Stimulated activated CD4-positive, alpha-beta T cell treated with anti-CD3 and anti-CD28 coated beads, Interleukin-1b, Interleukin-23, amount 100 ng/mL, for 1 hour (primary cell): ENCODE measurements at regions not wholly inside any gene's neighbourhood (a gene's known extent, or its start where the extent isn't known, plus 50 kb on each side); places are given as distances from the start of the nearest gene placed in this dataset.

ENCODE experiments used
- DNase-seq, 2 donors: peaks; one replicate each; pipeline ENCODE4 v3.0.0-alpha.2; 2020; ENCODE audit warnings: low read depth in 2 of 2

GRCh38 chr1:13922466-13923110 is 222.6 kb downstream of the PRDM2 start:
- no peak for DNase-seq

GRCh38 chr1:13926556-13926955 is 226.6 kb downstream of the PRDM2 start:
- no peak for DNase-seq

- no peak for DNase-seq
These were observed 227.7 kb downstream of the PRDM2 start for GRCh38 chr1:13927736-13928135.

GRCh38 chr1:13929313-13929712 is 229.3 kb downstream of the PRDM2 start:
- DNase-seq: no peak

DNA sequence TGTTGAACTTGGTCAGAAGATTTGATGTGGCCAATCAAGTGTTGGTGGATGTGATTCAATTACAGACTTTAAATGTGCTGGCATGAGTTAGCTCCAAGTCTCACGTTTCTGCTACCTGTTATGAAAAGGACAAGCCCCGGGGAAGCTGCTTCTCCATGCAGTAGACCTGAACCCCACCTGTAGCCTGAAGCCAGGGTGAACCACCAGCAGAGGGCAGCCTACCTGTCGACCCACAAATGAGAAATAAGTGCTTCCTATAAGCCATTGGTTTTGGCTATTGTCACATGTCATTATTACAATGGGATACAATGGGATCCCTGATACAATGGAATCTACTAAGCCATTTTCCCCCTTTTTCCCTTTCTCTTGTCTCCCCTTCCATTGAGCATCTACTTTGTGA is 230.2 kb downstream of the PRDM2 start:
- DNase-seq: no peak

DNA sequence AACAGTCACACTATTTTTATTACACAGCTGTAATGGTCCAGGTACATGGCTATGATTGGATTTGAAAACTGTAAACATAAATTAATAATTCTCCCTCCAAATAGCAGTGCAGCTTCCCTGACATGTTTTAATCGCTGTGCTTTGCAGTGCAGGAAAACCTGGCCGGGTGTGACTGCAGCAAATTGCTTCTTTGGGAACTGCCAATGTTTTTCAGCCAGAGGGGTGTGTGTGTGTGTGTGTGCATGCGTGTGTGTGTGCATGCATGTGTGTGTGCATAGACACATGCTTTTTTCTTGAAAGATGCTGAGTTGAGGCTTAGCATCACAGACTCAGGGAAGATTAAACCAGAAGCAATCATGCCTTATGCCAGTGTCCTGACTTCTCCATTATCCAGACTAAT is 231.2 kb downstream of the PRDM2 start:
- DNase-seq: no peak

- DNase-seq: no peak
These were observed 235.3 kb downstream of the PRDM2 start for GRCh38 chr1:13935336-13935735.

GRCh38 chr1:13941315-13941714 is 241.3 kb downstream of the PRDM2 start:
- DNase-seq: no peak

DNA sequence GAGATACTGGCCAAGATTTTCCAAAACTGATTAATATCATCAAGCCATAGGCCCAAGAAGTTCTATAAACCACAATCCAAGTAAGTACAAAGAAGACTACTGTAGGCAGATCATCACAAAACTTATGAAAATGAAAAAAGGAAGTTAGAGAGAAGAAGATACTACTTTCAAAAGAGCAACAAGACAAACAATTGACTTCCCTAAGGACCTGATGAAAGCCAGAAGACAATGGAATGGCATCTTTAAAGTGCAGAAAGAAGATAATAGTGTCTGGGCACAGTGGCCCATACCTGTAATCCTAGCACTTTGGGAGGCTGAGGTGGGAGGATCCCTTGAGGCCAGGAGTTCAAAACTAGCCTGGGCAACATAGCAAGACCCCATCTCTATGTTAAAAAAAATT is 243.1 kb downstream of the PRDM2 start:
- no peak for DNase-seq

DNA sequence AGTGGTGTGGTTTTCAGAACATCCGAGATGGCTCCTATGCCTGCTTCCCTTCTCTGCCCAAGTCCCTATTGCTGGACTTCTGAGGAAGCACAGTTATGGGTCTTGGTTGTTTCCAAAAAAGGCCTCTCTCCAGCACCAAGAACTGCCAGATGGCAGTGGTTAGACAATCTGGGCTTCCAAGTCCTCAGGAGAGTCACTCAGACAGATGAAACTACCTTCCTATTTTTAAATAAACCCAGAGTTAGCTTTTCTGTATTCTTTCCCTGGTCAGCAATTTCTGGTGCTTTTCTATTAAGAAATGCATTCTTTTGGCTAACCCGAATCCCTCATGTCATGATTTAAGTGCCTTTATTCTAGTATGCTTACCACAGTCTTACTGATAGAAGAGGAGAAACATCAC is 245.9 kb downstream of the PRDM2 start:
- no peak for DNase-seq

GRCh38 chr1:13947658-13948057 is 247.7 kb downstream of the PRDM2 start:
- no peak for DNase-seq

DNA sequence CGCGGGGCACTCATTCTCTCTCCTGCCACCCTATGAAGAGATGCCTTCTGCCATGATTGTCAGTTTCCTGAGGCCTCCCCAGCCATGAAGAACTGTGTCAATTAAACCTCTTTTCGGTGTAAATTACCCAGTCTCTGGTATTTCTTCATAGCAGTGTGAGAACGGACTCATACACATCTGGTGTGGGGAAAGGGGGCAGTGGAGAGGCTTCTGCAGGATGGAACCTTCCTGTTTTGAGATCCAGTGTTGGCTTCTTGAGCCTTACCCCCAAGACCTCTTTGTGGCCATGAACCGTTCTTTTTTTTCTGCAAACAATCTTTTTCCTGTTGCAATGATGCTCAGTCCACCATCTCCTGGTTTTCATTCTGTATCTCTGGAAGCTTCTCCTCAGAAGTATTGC is 248.4 kb downstream of the PRDM2 start:
- DNase-seq: no peak

- DNase-seq: no peak
These were observed 249.0 kb downstream of the PRDM2 start for GRCh38 chr1:13948888-13949391.

DNA sequence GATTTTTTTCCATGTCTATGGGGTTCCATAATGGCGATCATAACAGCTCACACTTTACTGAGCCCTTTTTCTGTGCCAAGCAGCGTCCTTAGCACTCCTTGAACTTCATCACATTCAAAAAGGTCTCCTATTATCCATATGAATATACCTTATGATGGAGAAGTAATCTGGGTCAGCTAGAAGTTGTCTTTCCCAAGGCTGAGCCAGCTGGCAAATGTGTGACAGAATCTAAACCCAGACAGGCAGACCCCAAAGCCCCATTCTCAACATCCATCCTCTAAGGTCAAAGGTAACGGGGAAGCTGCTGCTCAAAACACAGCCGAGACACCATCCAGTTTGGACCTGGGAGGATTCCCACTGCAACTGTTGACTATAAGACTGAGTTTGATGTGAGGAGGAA is 249.6 kb downstream of the PRDM2 start:
- DNase-seq: no peak

- DNase-seq: no peak
These were observed 250.6 kb downstream of the PRDM2 start for GRCh38 chr1:13950637-13951036.

- no peak for DNase-seq
These were observed 252.1 kb downstream of the PRDM2 start for GRCh38 chr1:13951793-13952751.

GRCh38 chr1:13952985-13953384 is 253.0 kb downstream of the PRDM2 start:
- no peak for DNase-seq

DNA sequence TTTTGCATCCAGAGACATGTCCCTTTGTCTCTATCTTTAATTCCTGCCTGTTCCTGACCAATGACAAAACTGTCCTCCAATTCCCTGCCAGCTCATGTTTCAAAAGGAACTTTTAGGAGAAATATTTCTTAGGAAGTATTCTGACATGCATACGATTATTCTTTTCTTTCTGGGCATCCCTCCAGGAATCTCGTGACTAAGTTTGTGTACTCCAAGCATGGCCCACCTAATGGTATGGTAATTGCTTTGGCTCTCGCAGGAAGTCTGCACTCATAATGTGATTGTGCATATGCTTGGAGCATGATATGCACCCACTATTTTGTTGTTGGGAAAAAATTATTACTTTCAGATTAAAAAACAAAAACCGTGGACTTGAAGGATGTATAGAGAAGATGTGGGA is 256.4 kb downstream of the PRDM2 start:
- no peak for DNase-seq

DNA sequence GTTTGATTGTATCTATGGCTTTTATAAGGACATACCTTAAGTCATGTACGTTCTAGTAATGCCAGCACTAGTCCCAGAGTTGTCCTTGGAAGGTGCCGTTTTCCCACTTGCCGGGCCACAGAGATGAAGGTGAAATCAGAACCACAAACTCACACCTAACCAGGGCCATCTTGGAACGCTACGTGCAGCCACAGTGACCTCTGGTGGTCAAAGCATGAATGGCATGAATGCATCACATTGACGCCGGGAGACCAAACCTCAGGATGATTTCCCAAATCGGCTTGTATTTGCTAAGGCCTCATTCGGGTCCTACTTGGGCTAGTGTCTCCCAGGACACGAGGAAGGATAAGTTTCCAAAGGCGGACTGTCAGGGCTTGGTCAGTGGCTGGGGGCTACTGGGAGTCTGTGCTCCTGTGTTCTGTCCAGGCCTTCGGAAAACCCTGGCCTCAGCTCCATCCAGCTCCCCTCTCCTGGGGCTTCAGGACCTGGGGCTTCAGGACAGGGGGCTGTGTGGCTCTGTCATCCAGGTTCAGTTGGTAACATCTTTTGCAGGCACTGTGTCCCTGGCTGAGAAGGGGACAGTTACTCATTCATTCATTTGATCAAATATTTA is 260.5 kb downstream of the PRDM2 start:
- peak; percentile 20 to 48 for DNase-seq

DNA sequence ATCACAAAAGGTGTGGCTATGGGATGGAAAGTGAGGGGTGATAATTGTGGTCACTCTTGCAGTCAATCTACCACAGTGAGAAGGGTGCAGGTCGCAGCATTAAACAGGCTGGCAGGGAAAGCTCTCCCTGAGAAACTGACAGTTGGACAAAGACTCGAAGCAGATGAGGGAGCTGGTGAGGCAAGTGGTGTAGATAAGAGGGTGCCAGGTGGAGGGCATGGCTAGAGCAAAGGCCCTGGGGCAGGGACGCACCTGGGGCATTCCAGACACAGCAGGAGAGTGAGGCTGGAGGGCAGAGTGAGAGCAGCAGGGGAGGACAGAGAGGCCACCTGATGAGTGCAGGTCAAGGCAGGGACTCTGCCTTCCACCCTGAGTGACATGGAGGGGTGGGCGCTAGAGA is 264.8 kb downstream of the PRDM2 start:
- DNase-seq: no peak

DNA sequence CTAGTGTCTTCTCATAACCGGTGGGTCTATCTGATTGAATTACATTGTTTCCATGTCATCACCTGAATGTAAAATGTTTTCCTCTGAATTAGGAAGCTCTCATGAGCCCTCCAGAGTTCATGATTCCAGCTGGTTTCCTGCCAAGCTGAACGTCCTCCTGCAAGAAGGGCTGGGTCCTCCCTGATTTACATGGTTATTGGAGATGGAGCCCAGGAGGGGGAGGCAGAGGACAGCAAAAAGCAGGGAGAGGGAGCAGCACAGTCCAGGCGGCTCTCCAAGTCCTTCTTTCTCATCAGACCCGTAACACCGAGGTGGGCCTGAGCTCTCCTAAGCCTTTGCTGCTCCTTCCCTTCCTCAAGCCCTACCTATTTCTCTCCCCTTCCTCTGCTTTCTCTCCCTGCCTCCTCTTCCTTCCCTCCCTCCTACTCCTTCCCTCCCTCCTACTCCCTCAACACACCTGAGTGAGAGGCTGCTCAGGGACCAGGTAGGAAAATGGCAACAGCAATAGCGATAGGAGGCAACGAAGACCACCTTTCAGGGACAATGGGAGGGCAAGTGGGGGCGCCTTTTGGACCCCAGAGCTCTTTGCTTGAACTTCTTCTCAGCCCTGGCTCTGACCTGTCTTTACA is 265.9 kb downstream of the PRDM2 start:
- DNase-seq: no peak

- no peak for DNase-seq
These were observed 267.7 kb downstream of the PRDM2 start for GRCh38 chr1:13967707-13968106.
